GM13977 (cell line): ENCODE measurements at regions not wholly inside any gene's neighbourhood (a gene's known extent, or its start where the extent isn't known, plus 50 kb on each side); places are given as distances from the start of the nearest gene placed in this dataset.

ENCODE experiments used
- DNase-seq: peaks from one replicate; pipeline ENCODE4 v3.0.0; 2012; ENCODE audit warnings: low spot score
- CTCF ChIP-seq: IDR thresholded peaks from 2 replicates; pipeline ENCODE4 v1.5.1; 2012; ENCODE audit warnings: mild to moderate bottlenecking, control low read depth; ENCODE audit not compliant: insufficient read depth; ENCODE audit errors: extremely low read depth, missing control alignments
- in situ Hi-C: fragments of 300-500 bp; cut with MboI; formaldehyde crosslinking; loops from one replicate; pipeline ENCODE4 v1.12.0; 2022; ENCODE audit warnings: low sequenced_read_pairs, low pct_unique_long_range_greater_than_20kb, mixed read lengths, inconsistent platforms; ENCODE audit not compliant: unreplicated experiment

GRCh38 chr9:117465706-117466105 lies 50.8 kb upstream of the ASTN2 start:
- DNase-seq, result no peak
- in situ Hi-C loops, result no loop called here
- no peak for TF ChIP-seq CTCF

DNA sequence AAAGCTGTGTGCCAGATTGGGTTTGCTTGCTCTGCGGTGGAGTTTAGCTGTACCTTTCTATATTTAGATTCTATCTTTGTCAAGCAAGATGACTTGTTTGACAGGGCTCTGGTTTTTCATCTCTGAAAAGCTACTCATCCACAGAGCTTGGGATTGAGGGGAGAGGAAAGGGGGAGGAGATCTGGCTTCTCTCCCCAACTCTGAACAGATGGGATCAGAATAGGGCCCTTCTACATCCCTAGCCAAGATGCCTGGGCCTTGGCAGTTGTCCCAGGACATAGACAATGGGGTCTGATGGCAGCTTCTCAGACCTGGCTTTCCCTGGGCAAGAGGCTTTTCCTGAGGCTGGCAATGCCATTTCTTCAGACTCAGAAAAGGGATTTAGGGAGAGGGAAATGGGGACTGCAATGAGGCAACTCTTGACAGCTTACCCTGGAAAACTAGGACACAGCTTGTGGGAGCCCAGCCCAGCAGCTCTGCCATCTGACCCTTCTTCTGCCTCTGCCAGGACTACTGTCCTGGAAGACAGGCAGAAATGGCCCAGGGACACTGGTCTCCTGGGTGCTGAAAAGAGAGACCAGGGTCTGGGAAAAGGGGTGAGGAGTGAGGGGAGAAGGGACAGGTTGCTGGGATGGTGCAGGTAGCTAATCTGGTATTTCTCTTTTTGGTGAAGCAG lies 50.2 kb upstream of the ASTN2 start:
- in situ Hi-C loops, result no loop called here
- no peak for DNase-seq
- no peak for TF ChIP-seq CTCF
